ENCODE measurements at regions not wholly inside any gene's neighbourhood (a gene's known extent, or its start where the extent isn't known, plus 50 kb on each side); places are given as distances from the start of the nearest gene placed in this dataset.

DNA sequence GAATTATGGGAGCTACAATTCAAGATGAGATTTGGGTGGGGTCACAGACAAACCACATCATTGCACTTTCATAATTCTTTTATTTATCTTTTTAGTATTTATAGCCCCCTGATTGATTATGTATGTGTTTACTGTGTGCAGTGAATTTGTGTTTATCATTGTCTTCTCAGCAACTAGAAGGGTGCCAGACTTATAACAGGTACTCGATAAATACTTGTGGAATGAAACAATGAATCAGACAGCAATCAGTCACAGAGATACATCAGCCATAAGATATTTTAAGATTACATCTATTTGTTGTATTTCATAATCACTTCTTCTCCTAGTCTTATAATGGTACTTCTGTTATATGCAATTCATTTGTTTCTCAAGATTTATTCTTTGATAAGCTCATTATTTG is 273.2 kb downstream of the PTPRC start:
- no peak overlapping the region for H3K4me2 ChIP-seq (ENCODE audit: control insufficient read depth, insufficient read depth)
- no peaks in the 10 kb centered on the region; the same call in 1 of the 2 replicates for H3K79me2 ChIP-seq (ENCODE audit: control insufficient read depth, insufficient read depth, low read length)
- no peak for FAIRE-seq
- H3K4me3 ChIP-seq, result no peak overlapping the region
- ChIA-PET SMC1A (ENCODE audit: uncharacterized antibody, unreplicated experiment) (interaction anchor here (0.9 to 1.2 kb wide), 2 partner anchors 12 to 17 kb away, joined by 3 read pairs; no protein-coding TSS in a partner anchor), POLR2A (interaction anchor here (1.5 kb wide), 1 partner anchor 17 kb away, joined by 8 read pairs; no protein-coding TSS in a partner anchor), RAD21 (ENCODE audit: unreplicated experiment) (interaction anchor here (1.0 kb wide), 1 partner anchor 11 kb away, joined by 3 read pairs; no protein-coding TSS in a partner anchor), CTCF (no interaction called here)
- in situ Hi-C loops (cut with MboI) (no loop called here), intact Hi-C loops (cut with micrococcal nuclease; ENCODE audit: unreplicated experiment) (no loop called here)
- 72% methylated on average over 1 of the region's 1 CpG for WGBS (ENCODE audit: insufficient coverage, insufficient replicate concordance, low lambda C conversion rate, missing lambda C conversion rate)
- no peak overlapping the region for H3K27ac ChIP-seq (ENCODE audit: control insufficient read depth, insufficient read depth)
- no peak overlapping the region for H2AFZ ChIP-seq (ENCODE audit: control insufficient read depth, low read depth, low read length)
- no peak for ATAC-seq
- H3K4me1 ChIP-seq (ENCODE audit: control insufficient read depth, insufficient read depth, low read length), result peaks cover under 1% of the 10 kb centered on the region; the same call in 1 of the 2 replicates
- DNase-seq (ENCODE audit: low read depth, low spot score), result no peak
- no peaks in the 10 kb centered on the region for H3K27me3 ChIP-seq (replicated peaks in 1 of 2; ENCODE audit: control insufficient read depth in 2 of 2, insufficient read depth in 2 of 2, low read length in 1 of 2)
- H3K9ac ChIP-seq (ENCODE audit: control insufficient read depth, insufficient read depth, low read length), result no peak overlapping the region
- TF ChIP-seq, protein P1, sequence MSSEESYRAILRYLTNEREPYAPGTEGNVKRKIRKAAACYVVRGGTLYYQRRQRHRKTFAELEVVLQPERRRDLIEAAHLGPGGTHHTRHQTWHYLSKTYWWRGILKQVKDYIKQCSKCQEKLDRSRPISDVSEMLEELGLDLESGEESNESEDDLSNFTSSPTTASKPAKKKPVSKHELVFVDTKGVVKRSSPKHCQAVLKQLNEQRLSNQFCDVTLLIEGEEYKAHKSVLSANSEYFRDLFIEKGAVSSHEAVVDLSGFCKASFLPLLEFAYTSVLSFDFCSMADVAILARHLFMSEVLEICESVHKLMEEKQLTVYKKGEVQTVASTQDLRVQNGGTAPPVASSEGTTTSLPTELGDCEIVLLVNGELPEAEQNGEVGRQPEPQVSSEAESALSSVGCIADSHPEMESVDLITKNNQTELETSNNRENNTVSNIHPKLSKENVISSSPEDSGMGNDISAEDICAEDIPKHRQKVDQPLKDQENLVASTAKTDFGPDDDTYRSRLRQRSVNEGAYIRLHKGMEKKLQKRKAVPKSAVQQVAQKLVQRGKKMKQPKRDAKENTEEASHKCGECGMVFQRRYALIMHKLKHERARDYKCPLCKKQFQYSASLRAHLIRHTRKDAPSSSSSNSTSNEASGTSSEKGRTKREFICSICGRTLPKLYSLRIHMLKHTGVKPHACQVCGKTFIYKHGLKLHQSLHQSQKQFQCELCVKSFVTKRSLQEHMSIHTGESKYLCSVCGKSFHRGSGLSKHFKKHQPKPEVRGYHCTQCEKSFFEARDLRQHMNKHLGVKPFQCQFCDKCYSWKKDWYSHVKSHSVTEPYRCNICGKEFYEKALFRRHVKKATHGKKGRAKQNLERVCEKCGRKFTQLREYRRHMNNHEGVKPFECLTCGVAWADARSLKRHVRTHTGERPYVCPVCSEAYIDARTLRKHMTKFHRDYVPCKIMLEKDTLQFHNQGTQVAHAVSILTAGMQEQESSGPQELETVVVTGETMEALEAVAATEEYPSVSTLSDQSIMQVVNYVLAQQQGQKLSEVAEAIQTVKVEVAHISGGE (CRISPR knock-in tag; IDR thresholded peaks at IDR 0.05), result no peak
- TF ChIP-seq YY1 (IDR thresholded peaks at IDR 0.05; ENCODE audit: low read depth, low read length), result no peak
- TF ChIP-seq HCFC1 (IDR thresholded peaks at IDR 0.05; ENCODE audit: low read length), result no peak
- no peak for TF ChIP-seq STAT1 (conservative IDR thresholded peaks at IDR 0.05)
- no peak for TF ChIP-seq NR2C1 (IDR thresholded peaks at IDR 0.05)
- TF ChIP-seq ETV6 (conservative IDR thresholded peaks at IDR 0.05 in 1 of 2, IDR thresholded peaks at IDR 0.05 in 1 of 2; ENCODE audit: borderline replicate concordance in 1 of 2, low read depth in 1 of 2), result no peak
- TF ChIP-seq NFXL1 (IDR thresholded peaks at IDR 0.05; ENCODE audit: borderline replicate concordance), result no peak
- TF ChIP-seq, protein P2, sequence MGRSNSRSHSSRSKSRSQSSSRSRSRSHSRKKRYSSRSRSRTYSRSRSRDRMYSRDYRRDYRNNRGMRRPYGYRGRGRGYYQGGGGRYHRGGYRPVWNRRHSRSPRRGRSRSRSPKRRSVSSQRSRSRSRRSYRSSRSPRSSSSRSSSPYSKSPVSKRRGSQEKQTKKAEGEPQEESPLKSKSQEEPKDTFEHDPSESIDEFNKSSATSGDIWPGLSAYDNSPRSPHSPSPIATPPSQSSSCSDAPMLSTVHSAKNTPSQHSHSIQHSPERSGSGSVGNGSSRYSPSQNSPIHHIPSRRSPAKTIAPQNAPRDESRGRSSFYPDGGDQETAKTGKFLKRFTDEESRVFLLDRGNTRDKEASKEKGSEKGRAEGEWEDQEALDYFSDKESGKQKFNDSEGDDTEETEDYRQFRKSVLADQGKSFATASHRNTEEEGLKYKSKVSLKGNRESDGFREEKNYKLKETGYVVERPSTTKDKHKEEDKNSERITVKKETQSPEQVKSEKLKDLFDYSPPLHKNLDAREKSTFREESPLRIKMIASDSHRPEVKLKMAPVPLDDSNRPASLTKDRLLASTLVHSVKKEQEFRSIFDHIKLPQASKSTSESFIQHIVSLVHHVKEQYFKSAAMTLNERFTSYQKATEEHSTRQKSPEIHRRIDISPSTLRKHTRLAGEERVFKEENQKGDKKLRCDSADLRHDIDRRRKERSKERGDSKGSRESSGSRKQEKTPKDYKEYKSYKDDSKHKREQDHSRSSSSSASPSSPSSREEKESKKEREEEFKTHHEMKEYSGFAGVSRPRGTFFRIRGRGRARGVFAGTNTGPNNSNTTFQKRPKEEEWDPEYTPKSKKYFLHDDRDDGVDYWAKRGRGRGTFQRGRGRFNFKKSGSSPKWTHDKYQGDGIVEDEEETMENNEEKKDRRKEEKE (IDR thresholded peaks at IDR 0.05), result no peak
- TF ChIP-seq MTA3 (IDR thresholded peaks at IDR 0.05; ENCODE audit: borderline replicate concordance, low read length), result no peak
- no peak for TF ChIP-seq GATAD2B (conservative IDR thresholded peaks at IDR 0.05; ENCODE audit: low read depth)
- H3K9me3 ChIP-seq (replicated peaks; ENCODE audit: control insufficient read depth, insufficient read depth, low read length), result no peaks in the 10 kb centered on the region; the same call in 2 of the 3 replicates
- H3K36me3 ChIP-seq (ENCODE audit: control insufficient read depth in 2 of 2, insufficient read depth in 2 of 2, low read length in 1 of 2), result no peaks in the 10 kb centered on the region
- no TSS peak for BruUV-seq (replicated peaks)
- no peaks in the 10 kb centered on the region for H4K20me1 ChIP-seq (ENCODE audit: control insufficient read depth, insufficient read depth)
